Esophagus squamous epithelium (tissue), 4 donors: ENCODE measurements at regions not wholly inside any gene's neighbourhood (a gene's known extent, or its start where the extent isn't known, plus 50 kb on each side); places are given as distances from the start of the nearest gene placed in this dataset.

Source experiments
- POLR2A ChIP-seq, 4 donors: fragments of 450-650 bp; IDR thresholded peaks; one replicate each; pipeline ENCODE4 v1.6.1; 2017; ENCODE audit warnings: antibody characterized with exemption in 4 of 4, mild to moderate bottlenecking in 4 of 4, moderate library complexity in 3 of 4
- TF ChIP-seq, protein P1 (sequence below), 6 experiments: fragments of 450-650 bp in 4 of 6; fragments of 200-600 bp in 2 of 6; sonication (generic) in 2 of 6; IDR thresholded peaks; one replicate each; pipeline ENCODE4 v1.5.1; 2016 to 2019; ENCODE audit warnings: antibody characterized with exemption in 6 of 6, mild to moderate bottlenecking in 4 of 6, moderate library complexity in 4 of 6

DNA sequence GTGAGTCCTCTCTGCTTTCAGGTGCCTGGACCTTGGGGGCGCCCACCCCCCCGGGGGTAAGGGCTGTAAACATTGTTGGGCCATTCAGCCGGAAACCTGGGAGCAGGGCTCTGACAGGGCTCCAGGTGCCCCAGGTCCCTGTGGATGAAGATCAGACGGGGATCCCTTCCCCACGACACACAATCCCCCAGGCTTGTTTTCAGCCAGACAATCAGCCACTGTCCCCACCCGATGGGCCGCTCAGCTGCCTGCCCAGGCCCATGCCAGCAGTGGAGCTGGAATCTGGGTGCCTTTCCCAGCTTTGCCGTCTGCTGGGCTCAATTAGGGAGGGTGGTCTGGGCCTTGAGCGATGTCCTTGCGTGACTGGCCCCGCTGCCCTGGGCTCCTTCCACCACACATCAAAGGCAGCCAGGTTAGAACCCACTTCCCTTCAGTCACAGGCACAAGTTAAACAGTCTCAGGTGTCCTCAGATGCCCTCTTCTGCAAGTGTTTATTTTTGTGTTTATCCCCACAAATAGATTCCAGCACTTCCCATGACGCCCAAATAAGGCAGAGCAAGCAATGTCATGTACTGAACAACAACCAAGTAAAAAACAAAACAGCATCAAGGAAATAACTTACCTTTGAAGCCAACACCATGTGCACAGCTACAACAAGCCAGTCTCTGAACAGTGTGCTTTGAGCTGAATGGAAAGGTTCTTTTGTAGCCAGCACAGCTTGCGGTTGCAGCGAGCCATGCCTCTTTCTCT is 77.0 kb upstream of the ALDH1A3 start:
- TF ChIP-seq, protein P1, sequence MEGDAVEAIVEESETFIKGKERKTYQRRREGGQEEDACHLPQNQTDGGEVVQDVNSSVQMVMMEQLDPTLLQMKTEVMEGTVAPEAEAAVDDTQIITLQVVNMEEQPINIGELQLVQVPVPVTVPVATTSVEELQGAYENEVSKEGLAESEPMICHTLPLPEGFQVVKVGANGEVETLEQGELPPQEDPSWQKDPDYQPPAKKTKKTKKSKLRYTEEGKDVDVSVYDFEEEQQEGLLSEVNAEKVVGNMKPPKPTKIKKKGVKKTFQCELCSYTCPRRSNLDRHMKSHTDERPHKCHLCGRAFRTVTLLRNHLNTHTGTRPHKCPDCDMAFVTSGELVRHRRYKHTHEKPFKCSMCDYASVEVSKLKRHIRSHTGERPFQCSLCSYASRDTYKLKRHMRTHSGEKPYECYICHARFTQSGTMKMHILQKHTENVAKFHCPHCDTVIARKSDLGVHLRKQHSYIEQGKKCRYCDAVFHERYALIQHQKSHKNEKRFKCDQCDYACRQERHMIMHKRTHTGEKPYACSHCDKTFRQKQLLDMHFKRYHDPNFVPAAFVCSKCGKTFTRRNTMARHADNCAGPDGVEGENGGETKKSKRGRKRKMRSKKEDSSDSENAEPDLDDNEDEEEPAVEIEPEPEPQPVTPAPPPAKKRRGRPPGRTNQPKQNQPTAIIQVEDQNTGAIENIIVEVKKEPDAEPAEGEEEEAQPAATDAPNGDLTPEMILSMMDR (IDR thresholded peaks at IDR 0.05): no peak
- TF ChIP-seq POLR2A (IDR thresholded peaks at IDR 0.05): no peak
